ENCODE measurements at regions not wholly inside any gene's neighbourhood (a gene's known extent, or its start where the extent isn't known, plus 50 kb on each side); places are given as distances from the start of the nearest gene placed in this dataset.
"Not testable (repeated sequence)": the region's sequence is repeated elsewhere in the genome, so short reads cannot be mapped to it uniquely, and the experiment has no call there.

GRCh38 chr4:104326991-104327694 lies 167.6 kb downstream of the CXXC4 start:
- not testable (repeated sequence) for DNase-seq

GRCh38 chr4:104302731-104303130 lies 192.0 kb downstream of the CXXC4 start:
- DNase-seq: no peak

DNA sequence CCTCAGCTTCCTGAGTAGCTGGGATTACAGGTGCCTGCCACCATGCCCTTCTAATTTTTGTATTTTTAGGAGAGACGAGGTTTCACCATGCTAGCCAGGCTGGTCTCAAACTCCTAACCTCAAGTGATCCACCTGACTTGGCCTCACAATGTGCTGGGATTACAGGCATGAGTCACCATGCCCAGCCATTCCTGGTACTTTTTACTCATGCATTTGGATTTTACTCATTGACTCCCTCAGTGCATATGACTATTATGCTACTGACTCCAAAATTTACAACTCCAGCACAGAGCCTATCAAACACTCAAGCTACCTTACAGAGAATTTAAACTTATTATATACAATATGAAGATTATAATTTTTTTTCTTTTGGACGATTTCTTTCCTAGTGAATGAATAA lies 199.9 kb downstream of the CXXC4 start:
- no peak for DNase-seq

DNA sequence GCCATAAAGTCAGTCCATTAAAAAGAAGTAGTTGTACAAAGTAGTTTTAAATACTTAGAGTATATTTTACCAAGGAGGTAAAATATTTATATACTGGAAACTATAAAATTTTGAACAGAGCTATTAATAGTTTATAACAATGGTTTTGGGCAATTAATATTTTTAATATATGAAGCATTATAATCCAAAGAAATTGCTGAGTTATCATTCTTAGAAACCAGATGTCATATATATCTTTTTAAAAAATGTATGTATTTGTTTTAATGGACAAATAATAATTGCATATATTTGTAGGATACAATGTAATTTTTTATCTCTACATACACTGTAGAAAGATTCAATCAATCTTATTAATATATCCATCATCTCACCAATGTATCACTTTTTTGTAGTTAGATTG lies 207.8 kb downstream of the CXXC4 start:
- DNase-seq: no peak

- no peak for DNase-seq
Measured at GRCh38 chr4:104283303-104283702, 211.4 kb downstream of the CXXC4 start.

- no peak for DNase-seq
Measured at GRCh38 chr4:104279744-104280143, 214.9 kb downstream of the CXXC4 start.

- DNase-seq: no peak
Measured at GRCh38 chr4:104272966-104273365, 221.7 kb downstream of the CXXC4 start.

DNA sequence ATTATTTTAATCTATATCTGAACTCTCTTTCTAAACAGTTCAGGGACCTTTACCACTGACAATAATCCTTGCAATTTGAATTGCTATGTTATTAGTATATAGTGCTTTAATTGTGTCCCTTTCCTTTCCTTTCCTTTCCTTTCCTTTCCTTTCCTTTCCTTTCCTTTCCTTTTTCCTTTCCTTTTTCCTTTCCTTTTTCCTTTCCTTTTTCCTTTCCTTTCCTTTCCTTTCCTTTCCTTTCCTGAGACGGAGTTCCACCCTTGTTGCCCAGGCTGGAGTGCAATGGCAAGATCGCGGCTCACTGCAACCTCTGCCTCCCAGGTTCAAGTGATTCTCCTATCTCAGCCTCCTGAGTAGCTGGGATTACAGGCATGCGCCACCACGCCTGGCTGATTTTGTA lies 225.1 kb downstream of the CXXC4 start:
- DNase-seq: not testable (repeated sequence)

- no peak for DNase-seq
Measured at GRCh38 chr4:104263100-104263499, 231.6 kb downstream of the CXXC4 start.

DNA sequence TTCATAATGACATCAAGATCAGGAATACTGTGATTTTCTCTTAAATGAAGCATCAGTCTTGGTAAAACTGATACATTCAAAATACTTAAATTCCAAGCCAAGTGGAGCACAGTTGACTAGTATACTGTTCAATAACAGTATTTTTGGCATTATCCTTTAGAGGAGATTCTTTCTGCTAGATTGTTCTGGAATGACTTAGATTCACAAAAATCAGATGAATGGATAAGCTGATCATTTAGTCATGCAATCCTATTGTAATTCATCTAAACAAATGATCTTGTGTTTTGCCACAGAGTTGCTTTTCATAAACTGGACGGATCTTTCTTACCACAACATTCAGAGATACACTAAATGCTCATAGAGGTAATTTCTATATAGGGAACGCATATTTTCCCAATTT lies 232.0 kb downstream of the CXXC4 start:
- DNase-seq: no peak

DNA sequence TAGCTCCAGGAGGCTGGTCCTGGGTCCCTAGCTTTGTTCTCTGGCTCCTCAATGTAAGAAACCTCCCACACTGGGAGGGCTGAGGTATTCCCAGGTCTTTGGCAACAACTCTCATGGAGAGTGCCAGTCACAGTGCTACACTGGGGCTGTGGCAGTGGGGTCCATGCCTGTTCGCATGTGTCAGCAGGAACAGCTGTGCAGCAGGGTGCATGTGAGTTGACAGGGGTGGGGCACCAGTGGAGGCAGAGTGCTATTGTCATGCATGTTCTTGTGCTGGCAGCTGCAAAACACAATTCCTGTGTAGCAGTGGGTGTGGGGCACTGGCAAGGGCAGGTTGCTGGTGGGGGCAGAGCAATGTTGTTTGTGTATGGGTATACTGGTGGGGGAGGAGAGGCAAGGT lies 246.0 kb downstream of the CXXC4 start:
- DNase-seq: no peak

GRCh38 chr4:104235967-104236366 lies 258.7 kb downstream of the CXXC4 start:
- no peak for DNase-seq

GRCh38 chr4:104217526-104217925 lies 277.2 kb downstream of the CXXC4 start:
- no peak for DNase-seq

- DNase-seq: no peak
Measured at GRCh38 chr4:104211657-104212056, 283.0 kb downstream of the CXXC4 start.

- no peak for DNase-seq
Measured at GRCh38 chr4:104210420-104210819, 284.3 kb downstream of the CXXC4 start.

- DNase-seq: no peak
Measured at GRCh38 chr4:104206784-104207183, 287.9 kb downstream of the CXXC4 start.

DNA sequence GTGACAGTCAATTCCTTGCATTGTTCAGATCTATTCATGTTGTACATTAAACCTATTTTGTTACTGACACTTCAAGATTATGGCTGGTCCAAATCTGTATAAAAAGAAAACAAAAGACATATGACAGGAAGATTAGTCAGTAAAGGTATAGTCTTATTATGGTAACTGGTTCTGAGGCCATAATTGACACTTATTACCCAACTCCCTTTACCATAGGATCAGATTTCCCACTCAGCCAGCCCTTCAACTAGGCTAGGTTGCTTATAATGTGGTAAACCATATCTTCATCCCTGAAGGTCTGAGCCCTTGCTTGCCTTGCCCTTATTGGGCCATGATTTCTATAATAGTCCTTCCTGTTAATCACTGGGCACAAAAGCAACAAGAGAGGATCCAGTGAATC lies 289.6 kb downstream of the CXXC4 start:
- DNase-seq: no peak

- DNase-seq: no peak
Measured at GRCh38 chr4:104188301-104188700, 306.4 kb downstream of the CXXC4 start.

- DNase-seq: no peak
Measured at GRCh38 chr4:104169437-104169836, 325.3 kb downstream of the CXXC4 start.

DNA sequence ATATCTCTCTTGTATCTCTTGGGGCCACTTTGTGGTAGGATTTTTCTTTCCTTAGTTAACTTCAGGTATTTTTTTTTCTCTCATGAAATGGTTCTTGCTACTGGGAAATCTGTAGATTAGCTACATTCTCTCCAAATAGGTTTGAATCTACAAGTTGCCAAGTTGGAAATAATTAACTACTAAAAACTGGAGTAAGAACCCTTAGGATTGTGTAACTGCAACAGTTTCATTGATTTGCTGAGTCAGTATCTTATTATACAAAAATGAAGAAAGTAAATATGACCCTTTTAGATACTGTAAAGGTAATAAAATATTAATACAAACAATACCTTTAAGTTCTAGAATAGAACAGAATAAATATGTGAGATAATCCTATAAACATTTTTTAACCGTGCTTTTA lies 327.9 kb downstream of the CXXC4 start:
- no peak for DNase-seq

- DNase-seq: no peak
Measured at GRCh38 chr4:104163820-104164219, 330.9 kb downstream of the CXXC4 start.

- no peak for DNase-seq
Measured at GRCh38 chr4:104146048-104146447, 348.6 kb downstream of the CXXC4 start.

- DNase-seq: no peak
Measured at GRCh38 chr4:104138116-104138515, 356.6 kb downstream of the CXXC4 start.

DNA sequence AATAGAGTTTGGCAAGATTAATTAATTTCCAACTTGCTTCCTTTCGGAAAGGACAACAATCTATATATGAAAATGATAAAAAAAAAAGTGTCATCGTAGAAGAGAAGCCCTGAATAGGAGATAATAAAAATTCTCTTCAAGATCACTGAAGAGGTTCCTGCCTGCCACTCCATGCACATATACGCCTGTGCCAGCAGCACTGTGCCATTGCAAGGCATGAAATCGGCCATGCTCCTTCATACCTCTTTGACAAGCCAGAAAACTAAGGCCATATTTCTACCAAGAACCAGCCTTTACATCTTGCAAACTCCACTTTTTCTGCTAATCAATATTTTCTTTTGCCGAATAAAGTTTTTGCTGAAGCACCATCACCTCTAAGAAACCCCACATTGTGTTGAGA lies 365.5 kb downstream of the CXXC4 start:
- DNase-seq: no peak

GRCh38 chr4:104128850-104129213 lies 365.9 kb downstream of the CXXC4 start:
- DNase-seq: no peak
